ENCODE measurements at regions not wholly inside any gene's neighbourhood (a gene's known extent, or its start where the extent isn't known, plus 50 kb on each side); places are given as distances from the start of the nearest gene placed in this dataset.

DNA sequence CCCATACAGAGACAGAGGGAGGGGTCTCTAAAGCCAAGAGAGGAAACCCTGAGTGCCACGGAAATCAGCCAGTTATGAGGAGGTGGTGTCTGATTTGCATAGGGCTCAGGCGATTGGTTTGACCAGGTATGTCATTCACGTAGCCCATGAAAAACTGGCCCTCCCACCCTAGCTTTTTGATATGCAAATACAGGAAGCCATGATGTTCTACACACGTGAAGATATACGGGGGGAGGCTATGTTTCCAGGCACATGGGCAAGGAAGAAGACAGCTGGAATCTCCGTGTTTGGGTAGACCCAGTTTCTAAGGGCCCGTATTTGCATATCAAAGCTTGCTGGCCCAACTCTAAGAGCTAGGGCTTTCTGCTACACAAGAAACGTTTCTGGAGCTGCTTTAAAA is 717.8 kb upstream of the SEL1L start:
- ChIA-PET CTCF (no interaction called here), POLR2A (no interaction called here)

DNA sequence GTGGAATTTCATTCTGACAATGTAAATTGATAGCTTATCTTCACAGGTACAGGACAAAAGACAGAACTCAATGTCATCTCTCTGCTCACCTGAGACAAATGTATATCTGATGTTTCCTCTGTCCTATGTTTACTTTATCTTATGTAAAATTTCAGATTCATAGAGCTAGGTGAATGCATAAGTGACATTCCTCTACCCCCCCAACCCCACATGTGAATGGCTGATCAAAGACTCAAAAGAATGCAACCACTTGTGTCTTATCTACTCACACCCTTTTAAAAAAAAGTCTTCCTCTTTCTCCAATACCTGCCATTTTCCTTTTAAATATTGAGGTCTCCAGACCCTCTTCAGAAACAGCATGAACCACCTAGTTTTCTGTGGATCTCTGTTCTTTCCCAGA is 736.6 kb upstream of the SEL1L start:
- CTCF ChIA-PET, result no interaction called here
- POLR2A ChIA-PET, result no interaction called here

DNA sequence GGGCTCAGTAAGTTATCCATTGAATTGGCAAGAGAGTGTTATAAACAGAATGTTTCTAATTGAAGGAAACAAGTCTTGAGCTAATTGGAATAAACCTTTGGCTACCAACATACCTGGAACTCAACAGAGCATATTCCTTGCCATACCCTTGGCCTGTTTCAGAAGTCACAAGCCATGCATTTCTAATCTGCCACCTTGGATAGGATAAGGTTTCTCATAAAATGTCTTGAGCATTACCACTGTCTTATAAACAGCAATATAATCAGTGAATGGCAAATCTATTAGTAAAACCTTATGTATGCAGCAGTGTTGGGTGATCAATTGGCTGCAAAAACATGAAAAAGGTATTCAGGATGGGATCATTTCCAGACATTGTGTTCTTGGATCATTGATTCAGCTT is 765.2 kb upstream of the SEL1L start:
- ChIA-PET POLR2A (no interaction called here), CTCF (no interaction called here)

DNA sequence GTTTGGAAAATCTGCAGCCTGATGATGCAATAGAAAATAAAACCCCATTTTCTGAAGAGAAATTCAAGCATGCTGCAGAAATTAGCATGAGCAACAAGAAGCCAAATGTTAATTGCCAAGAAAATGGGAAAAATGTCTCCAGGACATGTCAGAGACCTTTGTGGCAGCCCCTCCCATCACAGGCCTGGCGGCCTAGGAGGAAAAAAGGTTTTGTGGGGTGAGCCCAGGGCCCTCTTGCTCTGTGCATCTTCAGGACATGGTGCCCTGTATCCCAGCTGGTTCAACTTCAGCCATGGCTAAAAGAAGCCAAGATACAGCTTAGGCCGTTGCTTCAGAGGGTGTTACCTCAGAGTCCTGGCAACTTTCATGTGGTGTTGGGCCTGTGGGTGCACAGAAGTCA is 775.5 kb upstream of the SEL1L start:
- ChIA-PET POLR2A (no interaction called here), CTCF (no interaction called here)

DNA sequence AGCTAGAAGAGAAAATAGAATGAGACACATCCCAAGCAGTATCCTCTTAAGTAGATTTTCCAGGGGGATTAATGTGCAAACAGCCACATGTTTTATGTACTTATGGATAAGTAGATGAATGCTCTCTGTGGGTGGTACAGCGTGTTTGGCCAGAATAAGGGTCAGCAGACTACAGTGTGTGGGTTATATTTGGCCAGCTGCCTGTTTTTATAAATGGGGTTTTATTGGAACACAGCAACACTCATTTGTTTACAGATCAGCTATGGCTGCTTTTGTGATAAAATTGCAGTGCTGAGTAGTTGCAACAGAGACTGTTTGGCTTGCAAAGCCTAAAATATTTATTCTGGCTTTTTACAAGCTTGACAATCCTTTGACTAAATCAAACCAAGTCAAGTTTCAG is 780.2 kb upstream of the SEL1L start:
- CTCF ChIA-PET, result no interaction called here
- POLR2A ChIA-PET, result no interaction called here

DNA sequence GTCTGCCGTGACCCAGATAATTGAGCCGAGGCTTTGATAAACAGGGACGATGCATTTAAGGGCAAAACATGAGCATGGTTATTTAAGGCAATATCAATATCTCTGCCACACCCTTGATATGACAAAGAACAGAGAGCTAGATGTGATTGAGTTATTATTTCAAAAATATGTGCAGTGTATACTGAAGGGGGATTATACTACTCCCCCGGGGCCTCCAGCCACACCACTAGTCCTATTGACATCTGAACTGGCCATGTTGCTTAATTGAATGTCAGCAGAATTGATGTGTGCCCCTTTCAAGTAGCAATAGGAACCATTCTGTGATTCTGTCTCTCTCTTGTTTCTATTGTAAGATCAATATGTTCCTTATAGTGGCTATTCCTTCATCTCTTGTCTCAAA is 794.8 kb upstream of the SEL1L start:
- POLR2A ChIA-PET, result no interaction called here

DNA sequence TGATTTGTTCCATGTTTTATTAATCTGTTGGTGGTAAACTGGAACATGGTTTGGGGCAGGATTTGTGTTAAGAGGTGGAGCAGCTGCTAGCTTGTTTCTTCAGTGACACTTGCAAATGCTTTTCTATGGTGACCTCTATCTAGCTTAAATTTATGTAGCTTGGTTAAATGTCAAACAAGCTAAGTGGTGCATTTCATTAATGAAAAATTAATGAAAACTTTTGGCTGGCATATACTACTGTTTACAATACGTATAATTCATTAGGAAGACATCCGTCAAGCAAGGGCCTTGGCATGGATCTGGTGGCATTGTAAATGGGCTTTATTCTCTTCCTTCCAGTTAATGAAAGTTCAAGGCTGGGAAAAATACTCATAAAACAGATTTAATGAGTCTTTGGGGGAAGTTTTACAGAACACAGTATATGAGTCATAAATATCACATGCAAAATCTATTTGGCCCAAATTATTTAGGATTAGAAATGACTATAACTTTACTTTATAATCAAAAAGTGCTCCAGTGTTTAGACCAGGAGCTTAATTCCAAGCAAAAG is 807.7 kb upstream of the SEL1L start:
- POLR2A ChIA-PET, result no interaction called here
- CTCF ChIA-PET, result no interaction called here

More for the DNA sequence above, 794.8 kb upstream of the SEL1L start:
- CTCF ChIA-PET, result no interaction called here

DNA sequence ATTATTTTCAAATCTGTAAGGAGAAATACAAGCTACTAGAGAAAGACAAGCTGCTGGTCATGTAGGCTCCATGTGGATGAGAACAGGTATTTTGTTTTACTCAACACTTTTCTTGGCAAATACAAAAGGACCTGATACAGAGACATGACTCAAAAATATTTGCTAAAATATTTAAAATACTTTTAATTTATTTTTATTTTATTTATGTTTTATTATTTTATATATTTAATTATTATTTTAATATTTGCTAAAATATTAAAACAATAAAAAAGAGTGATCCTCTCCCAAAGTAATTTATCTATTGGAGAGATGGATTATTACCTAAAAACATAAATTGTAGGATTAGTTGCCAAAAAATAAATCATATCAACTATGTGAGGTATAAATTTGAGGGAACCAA is 808.9 kb upstream of the SEL1L start:
- ChIA-PET POLR2A (no interaction called here), CTCF (no interaction called here)

DNA sequence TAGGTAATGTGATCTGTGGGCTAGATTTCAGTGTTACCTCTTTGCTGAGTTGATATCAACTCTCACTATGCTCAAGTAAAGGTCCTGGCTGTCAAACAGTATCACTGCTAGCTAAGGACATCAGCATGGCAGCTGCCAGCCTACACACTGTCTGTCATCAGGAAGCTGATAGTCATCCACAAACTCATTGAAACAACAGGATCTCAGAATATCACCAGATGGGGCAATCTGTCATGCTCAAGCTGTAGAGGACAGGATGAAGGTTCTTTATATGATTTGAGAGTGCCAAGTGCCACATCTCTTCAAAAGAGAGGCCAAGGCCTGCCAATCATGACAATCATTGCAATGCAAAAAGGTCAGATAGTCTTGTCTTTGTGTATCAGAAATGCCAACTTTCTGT is 811.5 kb upstream of the SEL1L start:
- ChIA-PET CTCF (no interaction called here), POLR2A (no interaction called here)

DNA sequence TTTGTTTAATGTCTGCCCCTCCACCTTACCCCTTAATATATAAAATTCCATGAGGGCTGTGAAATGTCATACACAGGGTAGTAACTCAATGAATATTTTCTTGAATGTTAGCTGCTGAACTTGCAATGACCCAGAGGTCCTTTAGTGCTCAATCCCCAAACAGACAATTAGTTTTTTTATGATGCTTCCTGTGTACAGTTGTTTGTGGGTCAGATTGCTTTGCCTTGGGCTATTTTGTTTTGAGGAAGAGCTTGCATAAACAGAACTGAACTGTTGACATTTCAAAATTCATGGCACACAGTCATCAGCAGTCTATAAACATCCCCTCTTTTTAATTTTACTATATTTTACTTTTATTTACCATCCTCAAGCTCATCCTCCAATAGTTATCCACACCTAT is 820.5 kb upstream of the SEL1L start:
- CTCF ChIA-PET, result no interaction called here
- POLR2A ChIA-PET, result no interaction called here

DNA sequence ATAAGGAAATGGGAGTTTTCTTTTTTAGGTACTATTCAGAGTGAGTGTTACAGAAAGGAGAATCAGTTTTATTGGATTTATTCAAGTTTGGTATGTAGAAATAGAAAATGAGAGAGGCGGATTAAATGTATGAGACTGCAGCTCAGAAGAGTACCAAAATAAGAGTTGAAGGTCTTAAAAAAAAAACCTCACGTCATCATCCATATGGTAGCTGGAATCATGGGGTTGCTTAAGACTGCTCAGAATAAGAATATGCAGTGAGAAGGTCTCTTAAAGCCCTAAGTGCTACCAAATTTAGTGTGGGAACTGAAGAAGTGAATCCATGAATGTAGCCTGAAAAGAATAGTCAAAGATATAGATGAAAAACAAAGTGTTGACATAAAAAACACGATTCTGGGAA is 825.5 kb upstream of the SEL1L start:
- POLR2A ChIA-PET, result no interaction called here
- CTCF ChIA-PET, result no interaction called here

DNA sequence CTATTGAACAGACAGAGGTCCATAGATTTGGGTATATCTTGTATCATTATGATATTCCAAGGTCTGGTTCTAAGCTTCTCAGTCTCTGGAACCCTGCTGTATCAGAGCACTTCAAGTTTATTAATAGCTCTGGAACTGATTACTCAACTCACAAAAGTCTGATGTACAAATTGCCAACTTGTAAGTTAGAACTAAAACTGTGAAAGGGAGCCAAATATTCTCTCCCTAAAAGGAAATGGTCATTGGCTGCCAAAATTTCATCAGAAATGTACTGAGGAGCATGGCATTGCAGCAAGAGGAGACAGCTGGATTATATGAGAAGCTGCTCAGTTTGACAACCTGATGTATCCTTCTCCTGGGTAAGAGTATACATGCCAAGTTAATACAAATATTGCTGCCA is 828.8 kb upstream of the SEL1L start:
- ChIA-PET POLR2A (no interaction called here), CTCF (no interaction called here)

DNA sequence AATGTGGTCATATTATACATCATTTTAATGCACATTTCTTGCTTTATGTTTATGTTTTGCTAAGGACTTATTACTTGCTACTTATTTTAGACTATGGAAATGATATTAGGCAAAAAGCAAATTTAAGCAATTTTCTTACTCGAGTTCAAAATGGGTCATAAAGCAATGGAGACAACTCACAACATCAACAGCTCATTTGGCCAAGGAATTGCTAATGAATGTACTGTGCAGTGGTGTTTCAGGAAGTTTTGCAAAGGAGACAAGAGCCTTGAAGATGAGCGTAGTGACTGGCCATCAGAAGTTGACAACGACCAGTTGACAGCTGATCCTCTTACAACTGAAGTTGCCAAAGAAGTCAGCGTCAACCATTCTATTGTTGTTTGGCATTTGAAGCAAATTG is 831.8 kb upstream of the SEL1L start:
- ChIA-PET POLR2A (no interaction called here), CTCF (no interaction called here)

DNA sequence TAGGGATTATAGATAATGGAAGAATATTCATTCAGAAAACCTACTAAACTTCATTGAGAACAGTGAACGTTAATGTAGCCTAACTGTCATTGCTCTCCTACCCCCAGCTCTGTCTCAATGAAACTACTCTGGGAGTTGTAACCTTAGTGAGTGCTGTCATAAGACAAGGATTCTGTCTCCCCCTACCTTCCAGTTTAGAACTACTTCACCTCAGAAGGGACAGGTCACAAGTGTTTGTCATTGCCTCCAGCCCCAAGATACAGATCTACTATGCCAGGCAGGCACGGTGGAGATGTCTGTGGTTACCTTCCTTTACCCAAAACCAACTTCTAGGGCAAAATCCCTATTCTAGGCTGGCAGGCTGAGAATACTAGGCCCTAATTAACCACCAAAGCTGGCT is 833.1 kb upstream of the SEL1L start:
- ChIA-PET CTCF (no interaction called here), POLR2A (no interaction called here)

DNA sequence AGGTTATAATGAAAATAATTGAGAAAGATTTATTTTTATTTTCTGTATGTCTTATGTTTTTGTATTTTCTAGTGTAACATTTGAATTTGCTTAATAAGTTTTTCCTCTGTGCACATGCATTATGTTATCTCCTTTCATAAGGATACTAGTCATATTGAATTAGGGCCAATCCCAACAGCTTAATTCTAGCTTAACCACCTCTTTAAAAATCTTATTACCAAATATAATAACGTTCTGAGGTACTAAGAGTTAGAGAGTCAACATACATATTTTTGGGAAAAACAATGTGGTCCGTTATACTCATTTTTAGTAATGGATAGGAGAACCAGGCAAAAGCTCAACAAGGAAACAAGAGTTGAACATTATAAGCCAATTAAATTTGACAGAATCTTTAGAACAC is 845.6 kb upstream of the SEL1L start:
- ChIA-PET POLR2A (no interaction called here), CTCF (no interaction called here)

DNA sequence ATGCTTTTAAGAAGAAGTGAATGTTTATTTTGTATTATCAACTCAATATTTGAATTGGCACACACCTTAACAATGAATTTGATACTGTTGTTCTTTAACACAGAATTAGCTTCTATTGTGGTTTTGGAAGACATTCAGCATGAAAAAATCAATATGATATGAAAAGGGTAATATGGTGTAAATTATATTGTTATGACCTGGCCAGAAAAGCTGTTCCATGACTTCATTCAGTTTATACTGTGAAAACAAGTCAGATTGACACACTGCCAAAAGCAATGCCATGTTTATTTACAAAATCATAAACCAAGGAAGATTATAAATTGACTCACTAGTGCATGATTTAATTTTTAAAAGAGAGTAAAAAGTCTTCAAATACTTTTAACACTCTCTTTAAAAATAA is 851.4 kb upstream of the SEL1L start:
- POLR2A ChIA-PET, result no interaction called here

DNA sequence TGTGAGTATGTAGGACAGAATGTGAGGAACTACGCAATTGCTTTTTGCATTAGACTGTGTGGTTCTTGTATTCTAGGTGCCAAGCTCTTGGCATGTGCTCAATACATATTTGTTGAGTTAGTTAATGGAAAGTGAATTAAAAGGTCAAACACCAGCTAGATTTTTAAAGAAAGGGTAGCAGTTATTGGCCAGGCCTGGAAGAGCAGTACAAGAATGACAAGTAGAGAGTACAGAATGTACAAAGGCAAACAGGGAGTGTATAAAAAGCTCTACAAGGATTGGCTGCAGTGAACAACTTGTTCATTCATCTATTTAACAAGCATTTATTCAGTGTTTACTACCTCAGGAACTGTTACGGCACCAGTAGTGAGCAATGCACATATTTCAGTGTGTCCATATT is 854.0 kb upstream of the SEL1L start:
- ChIA-PET POLR2A (no interaction called here), CTCF (no interaction called here)

More for the DNA sequence above, 851.4 kb upstream of the SEL1L start:
- CTCF ChIA-PET, result no interaction called here

DNA sequence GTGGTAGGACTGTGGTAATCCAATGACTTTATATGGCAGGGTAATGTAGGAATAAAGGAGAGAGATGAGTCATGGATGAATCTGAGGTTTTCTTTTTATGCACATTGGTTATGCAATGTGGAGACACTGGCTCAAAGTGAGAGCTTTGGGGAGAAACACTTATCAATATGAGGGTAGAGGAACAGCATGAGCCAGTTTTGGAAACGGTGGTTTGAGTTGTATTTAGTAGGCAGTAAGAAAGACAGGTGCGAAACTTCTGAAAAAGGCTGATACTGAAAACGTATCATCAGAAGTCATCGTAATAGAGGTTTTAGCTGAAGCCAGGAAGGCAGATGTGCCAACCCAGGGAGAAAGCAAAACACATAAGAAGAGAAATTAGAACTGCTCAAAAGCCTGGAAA is 854.8 kb upstream of the SEL1L start:
- POLR2A ChIA-PET, result no interaction called here

DNA sequence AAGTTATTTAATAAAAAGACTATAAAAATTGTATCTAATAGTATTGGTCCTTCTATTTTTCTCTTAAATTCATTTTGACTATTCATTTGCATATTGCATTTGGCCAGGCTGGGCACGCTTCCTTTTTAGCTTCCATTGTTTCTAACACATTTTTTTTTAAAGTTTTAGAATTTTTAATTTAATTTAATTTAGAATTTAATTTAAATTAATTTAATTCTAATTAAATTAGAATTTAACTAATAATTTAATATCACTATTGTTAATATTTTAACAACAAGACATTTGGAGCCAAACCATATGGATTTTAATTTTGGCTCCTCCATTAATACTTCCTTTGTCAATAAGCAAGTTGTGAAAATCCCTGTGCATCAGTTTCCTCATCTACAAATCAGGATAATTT is 856.9 kb upstream of the SEL1L start:
- ChIA-PET POLR2A (no interaction called here), CTCF (no interaction called here)

More for the DNA sequence above, 854.8 kb upstream of the SEL1L start:
- CTCF ChIA-PET, result no interaction called here

DNA sequence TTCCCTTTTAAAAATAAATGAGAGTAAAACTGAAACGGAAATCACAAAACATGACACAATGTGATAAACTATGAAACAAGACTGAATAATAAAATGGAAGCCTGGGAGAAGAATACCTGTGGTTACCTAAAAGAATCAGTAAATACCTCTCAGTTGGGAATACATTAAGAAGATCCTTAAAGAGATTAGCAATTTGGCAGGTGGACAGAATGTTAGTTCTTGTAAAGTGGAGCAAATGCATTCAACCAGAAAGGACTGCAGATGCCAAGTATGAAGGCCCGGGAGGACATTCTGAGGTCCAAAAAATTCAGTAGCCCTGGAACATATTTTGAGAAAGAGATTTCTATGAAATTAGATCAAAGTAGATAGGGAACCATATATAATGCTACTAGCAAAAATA is 861.3 kb upstream of the SEL1L start:
- ChIA-PET POLR2A (no interaction called here), CTCF (no interaction called here)

DNA sequence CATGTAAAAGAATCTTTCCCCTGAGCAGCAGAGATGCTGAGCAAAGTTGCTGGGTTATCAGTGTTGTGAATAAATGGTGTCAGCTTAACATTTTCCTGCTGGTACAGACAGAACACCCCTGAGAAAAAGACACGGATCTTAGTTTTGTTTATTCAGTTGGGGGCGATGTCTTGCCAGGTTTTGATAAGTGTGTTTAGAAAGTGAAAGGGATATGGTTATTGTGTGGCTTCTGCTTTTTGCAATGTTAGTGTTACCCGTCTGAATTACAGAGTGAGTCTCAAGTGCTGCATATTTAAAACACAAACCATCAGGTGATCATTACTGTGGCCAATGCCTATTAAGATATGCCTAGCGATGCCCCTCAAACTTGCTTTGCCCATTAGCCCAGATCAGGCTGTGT is 864.6 kb upstream of the SEL1L start:
- ChIA-PET POLR2A (no interaction called here), CTCF (no interaction called here)

DNA sequence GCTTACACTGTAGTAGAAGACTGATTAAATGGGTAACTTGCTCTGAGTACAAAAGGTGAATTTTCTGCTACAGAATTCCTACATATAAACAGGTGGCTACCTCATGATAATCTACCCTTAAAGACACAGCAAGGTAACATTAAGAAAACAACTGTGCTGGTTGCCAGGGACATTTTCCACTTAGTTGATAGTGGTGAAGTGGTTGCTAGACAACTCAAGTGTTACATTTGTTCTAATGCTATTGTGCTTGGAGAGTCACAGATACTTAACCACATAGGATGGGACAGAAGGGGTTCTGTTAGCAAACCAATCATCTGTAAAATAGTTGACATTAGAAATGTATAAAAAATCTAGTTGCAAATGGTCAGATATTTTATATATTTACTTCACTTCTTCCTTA is 870.3 kb upstream of the SEL1L start:
- ChIA-PET POLR2A (no interaction called here), CTCF (no interaction called here)

DNA sequence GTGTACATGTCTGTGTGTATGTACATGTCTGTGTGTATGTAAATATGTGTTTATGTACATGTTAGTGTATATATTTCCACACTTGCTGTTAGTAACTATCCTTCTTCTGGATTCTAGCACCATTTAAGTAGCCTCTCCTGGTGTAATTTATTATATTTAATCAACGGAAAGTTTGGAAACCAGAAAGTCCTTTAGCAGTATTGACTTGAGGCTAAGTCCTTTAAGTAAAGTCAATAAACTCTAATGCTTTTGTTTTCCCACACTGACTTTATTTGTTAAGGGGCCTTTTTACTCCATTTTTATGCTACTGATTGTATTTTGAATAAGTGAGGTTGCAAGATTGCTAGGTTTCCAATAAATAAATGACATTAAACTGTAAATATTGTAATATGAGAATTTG is 876.4 kb upstream of the SEL1L start:
- CTCF ChIA-PET, result no interaction called here

DNA sequence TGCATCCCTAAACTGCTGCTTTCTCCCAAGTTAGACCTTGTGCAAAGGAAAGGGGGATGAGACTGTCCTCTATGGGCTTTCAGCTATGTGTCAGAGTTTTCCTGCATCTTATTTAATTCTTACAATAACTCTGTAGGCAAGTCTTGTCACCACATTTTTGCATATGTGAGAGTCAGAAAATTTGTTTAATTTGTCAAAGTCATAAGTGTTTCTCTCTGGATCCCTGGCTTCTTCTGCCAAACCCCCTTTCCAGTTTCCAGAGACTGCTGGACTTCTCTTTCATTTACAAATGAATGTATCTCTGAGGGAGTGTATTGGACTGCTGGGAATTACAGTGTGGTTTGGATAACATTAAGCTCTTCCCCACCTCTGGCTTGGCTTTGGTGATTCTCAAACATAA is 877.6 kb upstream of the SEL1L start:
- CTCF ChIA-PET, result no interaction called here

More for the DNA sequence above, 876.4 kb upstream of the SEL1L start:
- POLR2A ChIA-PET, result no interaction called here

More for the DNA sequence above, 877.6 kb upstream of the SEL1L start:
- POLR2A ChIA-PET, result no interaction called here
